Mucosa of stomach (tissue), 1 donor: ENCODE measurements at regions not wholly inside any gene's neighbourhood (a gene's known extent, or its start where the extent isn't known, plus 50 kb on each side); places are given as distances from the start of the nearest gene placed in this dataset.

Experiments
- H3K27me3 ChIP-seq: one replicate; pipeline ENCODE4 v1.7.0; 2013; ENCODE audit warnings: mild to moderate bottlenecking, low read length; ENCODE audit not compliant: control insufficient read depth, insufficient read depth
- H3K36me3 ChIP-seq: one replicate; pipeline ENCODE4 v1.7.0; 2013; ENCODE audit warnings: low read length; ENCODE audit not compliant: control insufficient read depth, insufficient read depth
- H3K4me1 ChIP-seq: one replicate; pipeline ENCODE4 v1.7.0; 2013; ENCODE audit warnings: mild to moderate bottlenecking, low read length; ENCODE audit not compliant: control insufficient read depth, insufficient read depth
- H3K4me3 ChIP-seq: one replicate; pipeline ENCODE4 v1.7.0; 2013; ENCODE audit warnings: low read length
- H3K9ac ChIP-seq: one replicate; pipeline ENCODE4 v1.7.0; 2013; ENCODE audit warnings: mild to moderate bottlenecking, low read length, moderate library complexity
- H3K9me3 ChIP-seq: one replicate; pipeline ENCODE4 v1.7.0; 2013; ENCODE audit warnings: mild to moderate bottlenecking, low read length, moderate library complexity; ENCODE audit not compliant: control insufficient read depth
- donor health status: Pancreatic carcinoma.

DNA sequence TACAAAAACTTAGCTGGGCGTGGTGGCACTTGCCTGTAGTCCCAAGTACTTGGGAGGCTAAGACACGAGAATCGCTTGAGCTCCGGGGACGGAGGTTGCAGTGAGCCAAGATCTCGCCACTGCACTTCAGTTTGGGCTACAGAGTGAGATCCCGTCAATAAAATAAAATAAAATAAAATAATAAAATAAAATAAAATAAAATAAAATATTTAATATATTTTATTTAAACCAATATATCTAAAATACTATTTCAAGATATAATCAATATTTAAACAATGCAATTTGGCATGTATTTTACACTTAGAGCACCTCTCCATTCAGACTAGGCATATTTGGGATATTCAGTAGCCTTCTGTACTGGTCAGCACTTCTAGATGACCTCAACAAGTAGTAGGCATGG lies 142.1 kb downstream of the FOXA2 start:
- no peaks in the 10 kb centered on the region for H3K9me3 ChIP-seq
- no peak overlapping the region for H3K9ac ChIP-seq
- no peaks in the 10 kb centered on the region for H3K27me3 ChIP-seq
- H3K4me1 ChIP-seq, result no peaks in the 10 kb centered on the region
- H3K4me3 ChIP-seq, result no peak overlapping the region
- no peaks in the 10 kb centered on the region for H3K36me3 ChIP-seq

DNA sequence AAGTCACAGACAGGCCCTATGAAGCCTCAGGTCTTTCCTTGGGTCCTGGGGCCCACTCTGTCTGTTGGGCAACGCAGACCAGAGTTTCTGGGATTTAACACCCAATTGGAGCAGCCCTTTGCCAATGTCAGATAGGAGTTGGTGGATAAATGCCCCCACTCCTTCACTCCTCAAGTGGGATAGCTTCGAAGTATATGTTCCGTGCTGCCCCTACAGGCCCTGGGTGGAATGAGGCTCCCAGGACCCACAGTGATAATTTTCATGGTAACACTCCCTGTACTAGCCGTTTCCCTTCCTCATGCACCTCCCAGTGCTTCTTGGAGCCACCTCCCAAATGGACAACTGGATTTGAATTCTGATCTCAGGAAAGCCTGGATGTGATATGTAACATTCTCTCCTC lies 145.4 kb downstream of the FOXA2 start:
- Histone ChIP-seq H3K4me1 (no peaks in the 10 kb centered on the region), H3K9ac (no peak overlapping the region), H3K36me3 (no peaks in the 10 kb centered on the region), H3K9me3 (no peaks in the 10 kb centered on the region), H3K4me3 (no peak overlapping the region), H3K27me3 (no peaks in the 10 kb centered on the region)

- no peaks in the 10 kb centered on the region for H3K4me1 ChIP-seq
- no peaks in the 10 kb centered on the region for H3K9me3 ChIP-seq
- no peaks in the 10 kb centered on the region for H3K36me3 ChIP-seq
- H3K9ac ChIP-seq, result no peak overlapping the region
- no peak overlapping the region for H3K4me3 ChIP-seq
- no peaks in the 10 kb centered on the region for H3K27me3 ChIP-seq
These were observed 146.0 kb downstream of the FOXA2 start for GRCh38 chr20:22438346-22438745.

DNA sequence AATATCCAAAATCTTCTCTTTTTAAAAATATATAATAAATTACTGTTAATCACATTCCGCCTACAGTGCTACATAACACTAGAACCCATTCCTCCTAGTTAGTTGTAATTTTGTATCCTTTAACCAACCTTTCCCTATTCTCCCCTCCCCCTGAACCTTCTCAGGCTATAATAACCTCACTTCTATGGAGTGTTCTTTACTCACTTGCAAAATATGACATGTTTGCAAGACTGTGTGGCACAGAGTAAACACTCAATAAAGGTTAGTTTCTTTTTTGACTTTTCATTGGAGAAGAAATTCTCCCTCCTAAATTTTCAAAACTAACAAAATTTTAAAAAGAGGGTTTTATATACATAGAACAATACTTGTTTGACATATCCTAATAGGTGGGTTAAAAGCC lies 147.0 kb downstream of the FOXA2 start:
- Histone ChIP-seq H3K4me1 (no peaks in the 10 kb centered on the region), H3K4me3 (no peak overlapping the region), H3K9ac (no peak overlapping the region), H3K9me3 (no peaks in the 10 kb centered on the region), H3K27me3 (no peaks in the 10 kb centered on the region), H3K36me3 (no peaks in the 10 kb centered on the region)

- Histone ChIP-seq H3K4me1 (no peaks in the 10 kb centered on the region), H3K9ac (no peak overlapping the region), H3K4me3 (no peak overlapping the region), H3K27me3 (no peaks in the 10 kb centered on the region), H3K36me3 (no peaks in the 10 kb centered on the region), H3K9me3 (no peaks in the 10 kb centered on the region)
These were observed 153.0 kb downstream of the FOXA2 start for GRCh38 chr20:22431419-22431818.

- no peaks in the 10 kb centered on the region for H3K9me3 ChIP-seq
- H3K36me3 ChIP-seq, result no peaks in the 10 kb centered on the region
These were observed 153.6 kb downstream of the FOXA2 start for GRCh38 chr20:22430746-22431168.

DNA sequence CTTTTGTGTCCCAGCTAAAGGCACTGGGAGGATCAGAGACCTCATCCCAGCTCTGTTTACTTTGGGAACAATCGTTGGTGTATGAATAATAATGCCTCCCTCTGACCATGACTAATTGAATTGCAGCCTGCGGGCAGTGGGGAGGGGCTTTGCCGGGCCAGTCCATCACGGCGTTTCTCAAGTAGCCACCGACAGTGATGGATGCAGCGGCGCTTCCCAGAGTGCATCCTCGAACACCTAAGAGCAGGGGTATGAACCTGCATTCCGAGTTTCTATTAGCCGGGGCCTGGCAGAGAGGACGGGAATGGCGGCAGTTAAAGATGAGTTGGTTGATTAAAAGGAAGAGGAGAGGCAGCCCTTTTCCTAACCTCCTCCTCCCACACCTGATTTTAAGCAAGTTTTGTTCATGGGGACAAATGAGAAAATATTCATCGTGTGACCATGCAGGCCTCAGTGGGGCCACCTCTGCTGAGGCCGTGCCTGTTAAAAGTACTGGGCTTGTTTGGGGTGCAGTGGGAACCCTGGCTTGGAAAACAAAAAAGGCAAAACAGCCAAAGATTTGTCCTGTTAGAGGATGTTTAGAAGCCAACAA lies 154.1 kb downstream of the FOXA2 start:
- Histone ChIP-seq H3K36me3 (no peaks in the 10 kb centered on the region), H3K9me3 (no peaks in the 10 kb centered on the region), H3K9ac (no peak overlapping the region), H3K4me3 (no peak overlapping the region), H3K4me1 (no peaks in the 10 kb centered on the region), H3K27me3 (no peaks in the 10 kb centered on the region)

More at GRCh38 chr20:22430746-22431168, 153.6 kb downstream of the FOXA2 start:
- Histone ChIP-seq H3K4me3 (no peak overlapping the region), H3K9ac (no peak overlapping the region), H3K4me1 (no peaks in the 10 kb centered on the region), H3K27me3 (no peaks in the 10 kb centered on the region)

GRCh38 chr20:22429175-22430153 lies 154.9 kb downstream of the FOXA2 start:
- H3K9ac ChIP-seq, result no peak overlapping the region
- no peak overlapping the region for H3K4me3 ChIP-seq
- no peaks in the 10 kb centered on the region for H3K36me3 ChIP-seq
- no peaks in the 10 kb centered on the region for H3K27me3 ChIP-seq
- H3K9me3 ChIP-seq, result no peaks in the 10 kb centered on the region
- H3K4me1 ChIP-seq, result no peaks in the 10 kb centered on the region

GRCh38 chr20:22428051-22428450 lies 156.3 kb downstream of the FOXA2 start:
- H3K27me3 ChIP-seq, result no peaks in the 10 kb centered on the region
- H3K4me3 ChIP-seq, result no peak overlapping the region
- H3K36me3 ChIP-seq, result no peaks in the 10 kb centered on the region
- H3K4me1 ChIP-seq, result no peaks in the 10 kb centered on the region
- H3K9me3 ChIP-seq, result no peaks in the 10 kb centered on the region
- no peak overlapping the region for H3K9ac ChIP-seq

DNA sequence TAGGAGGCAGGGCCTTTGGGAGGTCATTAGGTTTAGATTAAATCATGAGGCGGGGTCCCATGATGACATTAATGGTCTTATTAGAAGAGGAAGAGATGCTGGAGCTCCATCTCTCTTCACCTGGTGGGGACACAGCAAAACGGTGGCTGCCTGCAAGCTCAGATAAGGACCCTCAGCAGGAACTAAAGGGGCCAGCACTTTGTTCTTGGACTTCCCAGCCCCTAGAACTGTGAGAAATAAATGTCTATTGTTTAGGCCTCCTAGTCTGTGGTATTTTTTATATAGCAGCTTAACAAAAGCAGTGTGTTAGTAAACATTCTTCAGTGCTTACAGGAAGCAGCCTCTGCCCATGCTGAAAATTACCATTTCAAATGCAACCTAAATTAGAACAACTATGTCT lies 157.6 kb downstream of the FOXA2 start:
- Histone ChIP-seq H3K4me1 (no peaks in the 10 kb centered on the region), H3K36me3 (no peaks in the 10 kb centered on the region), H3K27me3 (no peaks in the 10 kb centered on the region), H3K9ac (no peak overlapping the region), H3K9me3 (no peaks in the 10 kb centered on the region), H3K4me3 (no peak overlapping the region)

- Histone ChIP-seq H3K27me3 (no peaks in the 10 kb centered on the region), H3K4me3 (no peak overlapping the region), H3K4me1 (no peaks in the 10 kb centered on the region), H3K36me3 (no peaks in the 10 kb centered on the region), H3K9ac (no peak overlapping the region), H3K9me3 (no peaks in the 10 kb centered on the region)
These were observed 158.8 kb downstream of the FOXA2 start for GRCh38 chr20:22425344-22426295.
